Fibroblast of villous mesenchyme (primary cell): ENCODE measurements at regions not wholly inside any gene's neighbourhood (a gene's known extent, or its start where the extent isn't known, plus 50 kb on each side); places are given as distances from the start of the nearest gene placed in this dataset.
A peak's percentile ranks its signal among the peaks of the same experiment; 100 is the strongest.

Experiments
- DNase-seq: peaks from one replicate; pipeline ENCODE4 v3.0.0-alpha.2; 2010; ENCODE audit warnings: low read depth
- H3K4me3 ChIP-seq: 2 replicates; pipeline ENCODE4 v1.5.1; 2011; ENCODE audit warnings: low read depth, mild to moderate bottlenecking, low read length
- TF ChIP-seq, protein P1 (sequence below): IDR thresholded peaks from 2 replicates; pipeline ENCODE4 v1.5.1; 2012; ENCODE audit warnings: low read depth, mild to moderate bottlenecking, low read length; ENCODE audit not compliant: insufficient read depth

GRCh38 chr6:85372915-85373270, 77.0 kb upstream of the NT5E start:
- no peak overlapping the region for H3K4me3 ChIP-seq
- DNase-seq, result no peak
- TF ChIP-seq, protein P1, sequence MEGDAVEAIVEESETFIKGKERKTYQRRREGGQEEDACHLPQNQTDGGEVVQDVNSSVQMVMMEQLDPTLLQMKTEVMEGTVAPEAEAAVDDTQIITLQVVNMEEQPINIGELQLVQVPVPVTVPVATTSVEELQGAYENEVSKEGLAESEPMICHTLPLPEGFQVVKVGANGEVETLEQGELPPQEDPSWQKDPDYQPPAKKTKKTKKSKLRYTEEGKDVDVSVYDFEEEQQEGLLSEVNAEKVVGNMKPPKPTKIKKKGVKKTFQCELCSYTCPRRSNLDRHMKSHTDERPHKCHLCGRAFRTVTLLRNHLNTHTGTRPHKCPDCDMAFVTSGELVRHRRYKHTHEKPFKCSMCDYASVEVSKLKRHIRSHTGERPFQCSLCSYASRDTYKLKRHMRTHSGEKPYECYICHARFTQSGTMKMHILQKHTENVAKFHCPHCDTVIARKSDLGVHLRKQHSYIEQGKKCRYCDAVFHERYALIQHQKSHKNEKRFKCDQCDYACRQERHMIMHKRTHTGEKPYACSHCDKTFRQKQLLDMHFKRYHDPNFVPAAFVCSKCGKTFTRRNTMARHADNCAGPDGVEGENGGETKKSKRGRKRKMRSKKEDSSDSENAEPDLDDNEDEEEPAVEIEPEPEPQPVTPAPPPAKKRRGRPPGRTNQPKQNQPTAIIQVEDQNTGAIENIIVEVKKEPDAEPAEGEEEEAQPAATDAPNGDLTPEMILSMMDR, result no peak

DNA sequence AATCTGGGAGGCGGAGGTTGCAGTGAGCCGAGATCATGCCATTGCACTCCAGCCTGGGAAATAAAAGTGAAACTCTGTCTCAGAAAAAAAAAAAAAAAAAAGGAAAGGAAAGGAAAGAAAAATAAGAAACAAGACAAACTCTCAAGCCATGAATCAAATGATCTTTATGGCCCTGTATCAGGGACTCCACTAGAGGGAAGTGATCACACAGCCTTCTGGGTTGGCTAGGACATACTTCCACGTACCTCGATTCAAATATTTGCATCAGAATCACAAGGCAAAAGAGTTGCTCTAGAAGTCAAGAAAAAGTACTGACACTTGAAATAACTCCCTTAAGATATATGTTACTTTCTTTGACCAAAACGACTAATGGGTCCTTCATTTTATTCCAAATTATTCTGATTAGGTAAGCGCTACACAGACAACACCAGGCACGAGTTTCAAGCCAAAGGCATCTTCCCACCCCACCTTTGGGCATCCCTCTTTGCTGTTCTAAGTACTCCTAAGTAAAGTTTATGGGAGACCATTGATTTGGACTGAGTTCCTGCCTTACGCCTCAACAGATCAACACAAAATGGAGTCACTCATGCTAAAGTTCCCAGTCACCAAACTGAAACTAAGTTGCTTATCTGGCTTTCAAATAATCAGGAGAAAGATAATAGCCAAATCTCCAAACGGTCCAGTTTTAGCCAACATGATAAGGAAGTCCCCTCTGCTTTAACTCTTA, 77.5 kb upstream of the NT5E start:
- H3K4me3 ChIP-seq, result no peak overlapping the region
- no peak for DNase-seq
- TF ChIP-seq, protein P1, result no peak

DNA sequence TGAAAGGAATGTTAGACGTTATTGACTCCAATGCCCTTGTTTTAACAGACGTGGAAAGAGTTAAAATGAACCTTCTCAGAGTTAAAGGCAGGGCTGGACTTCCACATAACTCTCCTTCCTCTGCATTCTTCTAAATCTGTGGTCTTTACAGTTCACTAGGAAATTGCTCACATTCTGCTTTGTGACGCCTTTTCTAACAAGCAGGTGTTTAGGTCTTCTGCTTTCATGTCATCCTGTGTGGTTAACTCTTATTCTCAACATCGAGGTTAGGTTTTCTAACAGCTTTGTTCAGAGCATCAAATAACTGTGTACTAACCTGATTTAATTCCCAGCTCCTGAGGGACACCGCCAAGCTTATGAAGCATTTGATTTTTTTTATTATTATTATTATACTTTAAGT, 81.3 kb upstream of the NT5E start:
- TF ChIP-seq, protein P1, result no peak
- DNase-seq, result no peak

GRCh38 chr6:85364344-85364743, 85.5 kb upstream of the NT5E start:
- TF ChIP-seq, protein P1, result no peak
- DNase-seq, result no peak
- no peak overlapping the region for H3K4me3 ChIP-seq

More for the DNA sequence above, 81.3 kb upstream of the NT5E start:
- no peak overlapping the region for H3K4me3 ChIP-seq

DNA sequence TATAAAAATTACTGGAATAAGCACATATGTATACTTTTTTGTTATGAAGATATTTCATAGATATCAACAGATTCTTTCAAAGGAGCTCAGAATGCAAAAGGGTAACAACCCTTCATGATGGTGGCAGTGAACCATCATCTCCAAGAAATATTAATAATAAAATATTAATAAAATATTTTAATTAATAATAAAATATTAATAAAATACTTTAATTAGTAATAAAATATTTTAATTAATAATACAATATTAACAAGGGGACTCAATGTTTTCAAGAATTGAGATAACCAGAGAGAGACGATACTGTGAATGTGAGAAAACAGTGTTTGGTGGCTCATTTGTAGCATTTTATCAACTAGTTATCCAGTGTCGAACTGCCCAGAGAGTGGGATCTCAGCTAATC, 86.0 kb upstream of the NT5E start:
- no peak overlapping the region for H3K4me3 ChIP-seq
- DNase-seq, result no peak
- TF ChIP-seq, protein P1, result no peak

- TF ChIP-seq, protein P1, result no peak
- H3K4me3 ChIP-seq, result no peak overlapping the region
- DNase-seq, result peak; percentile 40
These were observed 87.1 kb upstream of the NT5E start for GRCh38 chr6:85362652-85363310.
